Astrocyte of the spinal cord (primary cell): ENCODE measurements at regions not wholly inside any gene's neighbourhood (a gene's known extent, or its start where the extent isn't known, plus 50 kb on each side); places are given as distances from the start of the nearest gene placed in this dataset.

Source experiments
- DNase-seq: peaks from one replicate; pipeline ENCODE4 v3.0.0; 2011; ENCODE audit warnings: low read depth, low spot score
- H3K4me3 ChIP-seq: 2 replicates; pipeline ENCODE4 v1.5.1; 2011; ENCODE audit warnings: low read depth, mild to moderate bottlenecking, low read length, moderate library complexity
- CTCF ChIP-seq: IDR thresholded peaks from 2 replicates; pipeline ENCODE4 v1.5.1; 2012; ENCODE audit warnings: low read depth, mild to moderate bottlenecking, low read length, inconsistent platforms
- in situ Hi-C: cut with HindIII; loops from 2 replicates; pipeline ENCODE4 v1.10.0; 2017; ENCODE audit warnings: low sequenced_read_pairs

- no peak overlapping the region for H3K4me3 ChIP-seq
- in situ Hi-C loops = no loop called here
- no peak for TF ChIP-seq CTCF
- DNase-seq = no peak
These were observed 112.2 kb upstream of the MEIS1 start for GRCh38 chr2:66322506-66323260.

- no peak for TF ChIP-seq CTCF
- in situ Hi-C loops = no loop called here
- DNase-seq = no peak
- H3K4me3 ChIP-seq = no peak overlapping the region
These were observed 116.8 kb upstream of the MEIS1 start for GRCh38 chr2:66318009-66318561.

- in situ Hi-C loops = no loop called here
- H3K4me3 ChIP-seq = no peak overlapping the region
- no peak for TF ChIP-seq CTCF
- no peak for DNase-seq
These were observed 117.5 kb upstream of the MEIS1 start for GRCh38 chr2:66317268-66317890.

- in situ Hi-C loops = no loop called here
- DNase-seq = no peak
- TF ChIP-seq CTCF = no peak
These were observed 128.4 kb upstream of the MEIS1 start for GRCh38 chr2:66306483-66306882.

GRCh38 chr2:66305718-66306117 lies 129.2 kb upstream of the MEIS1 start:
- no peak for TF ChIP-seq CTCF
- in situ Hi-C loops = no loop called here
- DNase-seq = peak; percentile 53
- no peak overlapping the region for H3K4me3 ChIP-seq

More at GRCh38 chr2:66306483-66306882, 128.4 kb upstream of the MEIS1 start:
- H3K4me3 ChIP-seq = no peak overlapping the region

- in situ Hi-C loops = no loop called here
- TF ChIP-seq CTCF = no peak
- H3K4me3 ChIP-seq = no peak overlapping the region
- DNase-seq = no peak
These were observed 131.5 kb upstream of the MEIS1 start for GRCh38 chr2:66303471-66303870.
